ENCODE measurements at regions not wholly inside any gene's neighbourhood (a gene's known extent, or its start where the extent isn't known, plus 50 kb on each side); places are given as distances from the start of the nearest gene placed in this dataset.

- intact Hi-C loops (cut with micrococcal nuclease) (no loop called here), dilution Hi-C loops (cut with MboI; ENCODE audit: extremely low pct_ligation_motif_present, low sequenced_read_pairs) (no loop called here)
- Histone ChIP-seq H3K27me3 (ENCODE audit: control insufficient read depth in 2 of 2, insufficient read depth in 2 of 2, low read length in 2 of 2) (no peaks in the 10 kb centered on the region), H3K79me2 (ENCODE audit: control insufficient read depth, insufficient read depth, low read length) (no peaks in the 10 kb centered on the region), H3K9me3 (replicated peaks; ENCODE audit: control insufficient read depth, insufficient read depth, low read length) (no peaks in the 10 kb centered on the region), H2AFZ (ENCODE audit: low read depth, low read length) (no peak overlapping the region), H4K20me1 (replicated peaks; ENCODE audit: control insufficient read depth, extremely low read depth, insufficient read depth, low read length) (no peaks in the 10 kb centered on the region), H3K4me1 (ENCODE audit: control insufficient read depth, extremely low read depth, insufficient read depth, low read length) (no peaks in the 10 kb centered on the region), H3K9me1 (replicated peaks; ENCODE audit: control insufficient read depth, extremely low read depth, insufficient read depth, low read length) (no peaks in the 10 kb centered on the region), H3K4me3 (replicated peaks in 1 of 3; ENCODE audit: insufficient read depth in 1 of 3, low read depth in 1 of 3, low read length in 3 of 3) (no peak overlapping the region), H3K36me3 (ENCODE audit: control insufficient read depth in 2 of 2, extremely low read depth in 1 of 2, insufficient read depth in 2 of 2, low read length in 2 of 2) (no peaks in the 10 kb centered on the region), H3K4me2 (ENCODE audit: insufficient read depth, low read length) (no peak overlapping the region), H3K9ac (replicated peaks; ENCODE audit: extremely low read depth, insufficient read depth, low read length) (no peak overlapping the region), H3K27ac (ENCODE audit: insufficient read depth, low read depth, low read length) (no peak overlapping the region)
- CTCF ChIA-PET, result interaction anchor here (1.2 to 1.5 kb wide), 2 partner anchors 9 to 12 kb away, joined by 3 read pairs; no protein-coding TSS in a partner anchor
- no TSS peak for BruUV-seq (replicated peaks)
- no peak for TF ChIP-seq POLR2A (IDR thresholded peaks at IDR 0.05; ENCODE audit: low read depth, low read length)
- TF ChIP-seq FOS (IDR thresholded peaks at IDR 0.05; ENCODE audit: borderline replicate concordance, insufficient read depth, low read length), result peak; percentile 21
- POLR2A ChIA-PET, result interaction anchor here (0.6 kb wide), 1 partner anchor 176 kb away, joined by 5 read pairs; no protein-coding TSS in a partner anchor
- FAIRE-seq (peak; percentile 38), DNase-seq (ENCODE audit: low read depth, low spot score) (no peak)
These were observed 168.9 kb downstream of the C11orf91 start for GRCh38 chr11:33531743-33532181.

DNA sequence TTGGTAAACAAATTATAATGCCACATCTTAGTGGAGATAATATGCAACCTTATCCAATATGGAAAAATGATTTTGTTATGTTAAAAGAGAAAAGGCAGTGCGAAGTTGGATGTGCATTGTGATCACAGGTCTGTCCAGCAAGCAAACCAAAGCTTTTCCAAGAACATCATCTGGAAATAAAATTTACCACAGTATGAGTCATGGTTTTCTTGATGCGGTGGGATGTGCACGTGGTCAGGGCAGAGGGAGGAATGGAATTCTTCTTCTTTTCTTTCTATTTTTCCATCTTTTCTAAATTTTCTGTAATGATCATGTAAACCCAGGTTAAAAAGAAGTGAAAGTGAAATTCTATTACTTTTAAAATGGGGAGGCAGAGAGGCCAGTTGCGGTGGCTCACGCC is 169.8 kb downstream of the C11orf91 start:
- POLR2A ChIA-PET, result no interaction called here
- H3K9me1 ChIP-seq (replicated peaks; ENCODE audit: control insufficient read depth, extremely low read depth, insufficient read depth, low read length), result no peaks in the 10 kb centered on the region
- FAIRE-seq, result no peak

More for the DNA sequence above, 169.8 kb downstream of the C11orf91 start:
- H3K79me2 ChIP-seq (ENCODE audit: control insufficient read depth, insufficient read depth, low read length), result no peaks in the 10 kb centered on the region
- H3K36me3 ChIP-seq (ENCODE audit: control insufficient read depth in 2 of 2, extremely low read depth in 1 of 2, insufficient read depth in 2 of 2, low read length in 2 of 2), result no peaks in the 10 kb centered on the region
- dilution Hi-C loops (cut with MboI; ENCODE audit: extremely low pct_ligation_motif_present, low sequenced_read_pairs), result no loop called here
- H3K9me3 ChIP-seq (replicated peaks; ENCODE audit: control insufficient read depth, insufficient read depth, low read length), result no peaks in the 10 kb centered on the region
- no peak for TF ChIP-seq POLR2AphosphoS5 (IDR thresholded peaks at IDR 0.05; ENCODE audit: insufficient read depth, low read depth, low read length)
- no peak for TF ChIP-seq GATA2 (IDR thresholded peaks at IDR 0.05; ENCODE audit: insufficient read depth, insufficient read length, low read depth, low read length)
- no peak for TF ChIP-seq MYC (IDR thresholded peaks at IDR 0.05; ENCODE audit: low read depth, low read length)
- TF ChIP-seq, protein P1, sequence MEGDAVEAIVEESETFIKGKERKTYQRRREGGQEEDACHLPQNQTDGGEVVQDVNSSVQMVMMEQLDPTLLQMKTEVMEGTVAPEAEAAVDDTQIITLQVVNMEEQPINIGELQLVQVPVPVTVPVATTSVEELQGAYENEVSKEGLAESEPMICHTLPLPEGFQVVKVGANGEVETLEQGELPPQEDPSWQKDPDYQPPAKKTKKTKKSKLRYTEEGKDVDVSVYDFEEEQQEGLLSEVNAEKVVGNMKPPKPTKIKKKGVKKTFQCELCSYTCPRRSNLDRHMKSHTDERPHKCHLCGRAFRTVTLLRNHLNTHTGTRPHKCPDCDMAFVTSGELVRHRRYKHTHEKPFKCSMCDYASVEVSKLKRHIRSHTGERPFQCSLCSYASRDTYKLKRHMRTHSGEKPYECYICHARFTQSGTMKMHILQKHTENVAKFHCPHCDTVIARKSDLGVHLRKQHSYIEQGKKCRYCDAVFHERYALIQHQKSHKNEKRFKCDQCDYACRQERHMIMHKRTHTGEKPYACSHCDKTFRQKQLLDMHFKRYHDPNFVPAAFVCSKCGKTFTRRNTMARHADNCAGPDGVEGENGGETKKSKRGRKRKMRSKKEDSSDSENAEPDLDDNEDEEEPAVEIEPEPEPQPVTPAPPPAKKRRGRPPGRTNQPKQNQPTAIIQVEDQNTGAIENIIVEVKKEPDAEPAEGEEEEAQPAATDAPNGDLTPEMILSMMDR (IDR thresholded peaks at IDR 0.05; ENCODE audit: extremely low read depth in 1 of 2, insufficient read depth in 1 of 2, low read depth in 1 of 2, low read length in 2 of 2), result no peak
- TF ChIP-seq EZH2 (IDR thresholded peaks at IDR 0.05; ENCODE audit: borderline replicate concordance, low read depth, low read length, severe bottlenecking), result no peak
- no peak for TF ChIP-seq POLR2A (IDR thresholded peaks at IDR 0.05; ENCODE audit: low read depth, low read length)
- TF ChIP-seq JUN (IDR thresholded peaks at IDR 0.05; ENCODE audit: borderline replicate concordance, insufficient read depth, insufficient read length, low read depth), result no peak
- no peak for TF ChIP-seq FOS (IDR thresholded peaks at IDR 0.05; ENCODE audit: borderline replicate concordance, insufficient read depth, low read length)
- no peak for TF ChIP-seq MAX (IDR thresholded peaks at IDR 0.05; ENCODE audit: insufficient read depth, insufficient read length)
- no peak overlapping the region for H3K27ac ChIP-seq (ENCODE audit: insufficient read depth, low read depth, low read length)
- no peak overlapping the region for H3K4me3 ChIP-seq (replicated peaks in 1 of 3; ENCODE audit: insufficient read depth in 1 of 3, low read depth in 1 of 3, low read length in 3 of 3)
- intact Hi-C loops (cut with micrococcal nuclease), result no loop called here
- H3K9ac ChIP-seq (replicated peaks; ENCODE audit: extremely low read depth, insufficient read depth, low read length), result no peak overlapping the region
- H3K27me3 ChIP-seq (ENCODE audit: control insufficient read depth in 2 of 2, insufficient read depth in 2 of 2, low read length in 2 of 2), result no peaks in the 10 kb centered on the region
- no peak for DNase-seq (ENCODE audit: low read depth, low spot score)
- CTCF ChIA-PET, result interaction anchor here (1.2 kb wide), 1 partner anchor 9 kb away, joined by 3 read pairs; no protein-coding TSS in a partner anchor
- no peak overlapping the region for H2AFZ ChIP-seq (ENCODE audit: low read depth, low read length)
- no peaks in the 10 kb centered on the region for H3K4me1 ChIP-seq (ENCODE audit: control insufficient read depth, extremely low read depth, insufficient read depth, low read length)
- H3K4me2 ChIP-seq (ENCODE audit: insufficient read depth, low read length), result no peak overlapping the region
- no TSS peak for BruUV-seq (replicated peaks)
- no peaks in the 10 kb centered on the region for H4K20me1 ChIP-seq (replicated peaks; ENCODE audit: control insufficient read depth, extremely low read depth, insufficient read depth, low read length)
